WI38 (cell line): ENCODE measurements at regions not wholly inside any gene's neighbourhood (a gene's known extent, or its start where the extent isn't known, plus 50 kb on each side); places are given as distances from the start of the nearest gene placed in this dataset.

ENCODE experiments used
- H3K4me3 ChIP-seq: 2 replicates; pipeline ENCODE4 v1.5.1; 2011; ENCODE audit warnings: low read depth, mild to moderate bottlenecking, control low read depth, low read length
- TF ChIP-seq, protein P1 (sequence below): IDR thresholded peaks from 2 replicates; pipeline ENCODE4 v1.5.1; 2012; ENCODE audit warnings: low read depth, mild to moderate bottlenecking, control low read depth, low read length

DNA sequence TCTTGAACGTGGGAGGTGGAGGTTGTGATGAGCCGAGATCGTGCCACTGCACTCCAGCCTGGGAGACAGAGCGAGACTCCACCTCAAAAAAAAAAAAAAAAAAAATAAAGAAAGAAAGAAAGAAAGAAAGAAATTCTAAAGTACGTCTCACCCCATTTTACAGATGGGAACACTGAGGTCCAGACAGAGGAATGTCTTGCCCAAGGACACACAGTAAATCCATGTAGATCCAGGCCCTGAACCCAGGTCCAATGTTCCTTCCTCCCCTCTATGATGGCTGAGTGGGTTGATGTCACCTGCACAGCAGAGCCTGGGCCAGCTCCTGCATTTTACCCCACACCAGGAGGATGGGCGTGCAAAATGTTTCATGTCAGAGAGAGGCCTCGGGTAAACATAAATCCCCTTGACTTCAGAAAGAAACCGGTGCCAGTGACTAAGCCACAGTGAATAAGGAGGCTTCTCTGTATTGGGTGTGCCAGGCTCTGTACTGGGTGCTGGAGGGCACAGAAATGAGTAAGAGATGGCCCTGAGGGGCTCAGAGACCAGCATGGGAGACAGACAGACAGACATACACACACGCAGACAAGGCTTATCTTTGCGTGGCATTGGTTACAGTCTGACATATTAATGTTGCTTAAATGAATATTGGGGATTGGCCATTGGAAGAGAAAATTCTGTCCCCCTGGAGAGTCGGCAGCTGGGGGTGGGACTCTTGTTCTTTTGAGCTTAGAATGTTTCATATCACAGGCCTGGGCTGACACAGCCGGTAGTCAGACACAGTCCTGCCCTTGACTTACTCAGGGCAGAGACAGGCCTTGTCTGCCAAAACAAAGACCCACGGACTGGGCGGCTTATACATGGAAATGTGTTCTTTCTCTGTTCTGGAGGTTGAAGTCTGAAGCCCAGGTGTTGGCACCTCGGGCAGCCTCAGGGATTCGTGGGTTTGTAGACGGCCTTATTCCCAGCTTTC is 105.4 kb downstream of the MIAT start:
- TF ChIP-seq, protein P1, sequence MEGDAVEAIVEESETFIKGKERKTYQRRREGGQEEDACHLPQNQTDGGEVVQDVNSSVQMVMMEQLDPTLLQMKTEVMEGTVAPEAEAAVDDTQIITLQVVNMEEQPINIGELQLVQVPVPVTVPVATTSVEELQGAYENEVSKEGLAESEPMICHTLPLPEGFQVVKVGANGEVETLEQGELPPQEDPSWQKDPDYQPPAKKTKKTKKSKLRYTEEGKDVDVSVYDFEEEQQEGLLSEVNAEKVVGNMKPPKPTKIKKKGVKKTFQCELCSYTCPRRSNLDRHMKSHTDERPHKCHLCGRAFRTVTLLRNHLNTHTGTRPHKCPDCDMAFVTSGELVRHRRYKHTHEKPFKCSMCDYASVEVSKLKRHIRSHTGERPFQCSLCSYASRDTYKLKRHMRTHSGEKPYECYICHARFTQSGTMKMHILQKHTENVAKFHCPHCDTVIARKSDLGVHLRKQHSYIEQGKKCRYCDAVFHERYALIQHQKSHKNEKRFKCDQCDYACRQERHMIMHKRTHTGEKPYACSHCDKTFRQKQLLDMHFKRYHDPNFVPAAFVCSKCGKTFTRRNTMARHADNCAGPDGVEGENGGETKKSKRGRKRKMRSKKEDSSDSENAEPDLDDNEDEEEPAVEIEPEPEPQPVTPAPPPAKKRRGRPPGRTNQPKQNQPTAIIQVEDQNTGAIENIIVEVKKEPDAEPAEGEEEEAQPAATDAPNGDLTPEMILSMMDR, result no peak
- H3K4me3 ChIP-seq, result no peak overlapping the region

DNA sequence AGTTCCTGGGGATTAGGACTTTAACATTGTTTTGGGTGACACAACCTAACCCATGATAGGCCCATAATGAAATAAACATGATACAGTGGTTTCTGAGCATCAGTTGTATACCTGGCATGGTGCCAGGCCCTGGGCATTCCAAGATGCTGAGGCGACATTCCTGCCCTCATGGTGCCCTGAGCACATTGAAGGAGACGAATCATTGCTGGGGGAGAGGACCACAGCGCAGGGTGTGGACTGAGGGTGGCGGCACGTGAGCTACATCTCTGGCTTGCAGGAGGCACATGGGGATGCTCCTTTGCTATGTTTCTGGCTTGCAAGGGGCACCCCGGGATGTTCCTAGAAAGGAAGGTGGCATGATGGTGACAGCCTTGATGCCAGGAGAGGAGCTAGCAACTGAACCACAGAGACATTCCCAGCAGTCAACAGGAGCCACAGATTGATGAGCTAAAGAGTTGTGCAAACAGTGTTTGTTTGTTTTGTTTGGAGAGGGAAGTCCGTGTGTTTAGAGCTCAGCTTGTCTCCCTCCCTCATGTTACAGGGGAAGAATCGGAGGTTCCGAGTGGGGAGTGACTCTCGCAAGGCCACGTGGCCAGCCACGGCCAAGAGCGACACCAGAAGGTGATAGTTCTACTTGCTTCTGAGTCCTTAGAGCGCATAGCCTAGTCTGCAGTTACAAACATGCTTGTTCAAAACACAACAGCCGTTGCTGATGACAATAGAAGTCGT is 106.4 kb downstream of the MIAT start:
- no peak overlapping the region for H3K4me3 ChIP-seq
- TF ChIP-seq, protein P1, result no peak

GRCh38 chr22:26766510-26767350 is 109.3 kb downstream of the MIAT start:
- H3K4me3 ChIP-seq, result no peak overlapping the region
- TF ChIP-seq, protein P1, result no peak

DNA sequence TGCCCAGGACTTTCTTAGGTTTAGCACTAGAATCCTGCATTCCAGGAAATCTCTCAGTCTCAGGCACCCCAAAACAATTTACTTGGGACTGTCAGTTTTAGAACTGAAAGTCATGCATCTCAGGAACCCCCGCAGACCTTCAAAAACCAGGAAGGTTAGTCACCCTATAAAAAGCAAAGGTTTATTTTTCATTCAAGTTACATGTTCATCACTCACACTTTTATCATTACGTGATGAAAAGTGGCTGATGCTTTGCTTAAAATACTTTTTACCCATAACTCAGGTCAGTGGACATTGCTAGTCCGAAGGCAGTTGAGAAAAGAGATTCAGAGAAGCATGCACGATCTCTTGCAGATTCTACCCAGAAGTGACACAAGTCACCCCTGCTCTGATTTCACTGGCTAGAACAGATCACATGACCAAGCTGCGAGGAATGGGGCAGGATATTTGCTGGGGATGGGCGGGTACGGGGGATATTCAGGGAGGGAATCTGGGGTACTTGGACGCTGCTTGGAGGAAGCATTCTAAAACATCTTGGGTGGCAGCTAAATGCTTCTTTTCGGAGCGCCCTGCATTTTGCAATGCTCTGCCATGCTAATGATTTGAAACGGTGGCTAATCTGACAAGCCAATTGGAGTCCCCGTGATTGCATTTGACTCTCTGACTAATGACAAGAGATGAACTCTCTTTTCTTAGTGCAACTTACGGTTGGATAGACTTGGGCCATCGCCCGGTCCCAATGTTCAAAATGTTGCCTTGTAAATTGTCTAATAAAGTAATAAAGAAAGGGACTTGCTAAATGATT is 110.2 kb downstream of the MIAT start:
- no peak overlapping the region for H3K4me3 ChIP-seq
- TF ChIP-seq, protein P1, result no peak

- no peak overlapping the region for H3K4me3 ChIP-seq
- TF ChIP-seq, protein P1, result no peak
Measured at GRCh38 chr22:26768156-26768515, 110.7 kb downstream of the MIAT start.

GRCh38 chr22:26768952-26769351 is 111.6 kb downstream of the MIAT start:
- no peak overlapping the region for H3K4me3 ChIP-seq
- TF ChIP-seq, protein P1, result no peak
